Duodenal mucosa (tissue), 2 donors: ENCODE measurements at regions not wholly inside any gene's neighbourhood (a gene's known extent, or its start where the extent isn't known, plus 50 kb on each side); places are given as distances from the start of the nearest gene placed in this dataset.
"Not testable (repeated sequence)": the region's sequence is repeated elsewhere in the genome, so short reads cannot be mapped to it uniquely, and the experiment has no call there.

ENCODE experiments used
- H3K27ac ChIP-seq: one replicate; pipeline ENCODE4 v1.7.0; 2013; ENCODE audit warnings: low read depth, low read length
- H3K27me3 ChIP-seq, 2 donors: one replicate each; pipeline ENCODE4 v1.7.0; 2013; ENCODE audit warnings: low read length in 2 of 2, control low read depth in 1 of 2; ENCODE audit not compliant: insufficient read depth in 2 of 2, control insufficient read depth in 1 of 2
- H3K36me3 ChIP-seq, 2 donors: one replicate each; pipeline ENCODE4 v1.7.0; 2013; ENCODE audit warnings: low read length in 2 of 2, control low read depth in 1 of 2; ENCODE audit not compliant: insufficient read depth in 2 of 2, control insufficient read depth in 1 of 2
- H3K4me1 ChIP-seq, 2 donors: one replicate each; pipeline ENCODE4 v1.7.0; 2013; ENCODE audit warnings: low read length in 2 of 2, control low read depth in 1 of 2; ENCODE audit not compliant: insufficient read depth in 2 of 2, control insufficient read depth in 1 of 2
- H3K4me3 ChIP-seq, 2 donors: one replicate each; pipeline ENCODE4 v1.7.0; 2013; ENCODE audit warnings: low read length in 2 of 2, low read depth in 1 of 2
- H3K9ac ChIP-seq, 2 donors: one replicate each; pipeline ENCODE4 v1.7.0; 2013; ENCODE audit warnings: low read length in 2 of 2, low read depth in 1 of 2
- H3K9me3 ChIP-seq, 2 donors: one replicate each; pipeline ENCODE4 v1.7.0; 2013; ENCODE audit warnings: low read length in 2 of 2, control low read depth in 1 of 2; ENCODE audit not compliant: control insufficient read depth in 1 of 2

DNA sequence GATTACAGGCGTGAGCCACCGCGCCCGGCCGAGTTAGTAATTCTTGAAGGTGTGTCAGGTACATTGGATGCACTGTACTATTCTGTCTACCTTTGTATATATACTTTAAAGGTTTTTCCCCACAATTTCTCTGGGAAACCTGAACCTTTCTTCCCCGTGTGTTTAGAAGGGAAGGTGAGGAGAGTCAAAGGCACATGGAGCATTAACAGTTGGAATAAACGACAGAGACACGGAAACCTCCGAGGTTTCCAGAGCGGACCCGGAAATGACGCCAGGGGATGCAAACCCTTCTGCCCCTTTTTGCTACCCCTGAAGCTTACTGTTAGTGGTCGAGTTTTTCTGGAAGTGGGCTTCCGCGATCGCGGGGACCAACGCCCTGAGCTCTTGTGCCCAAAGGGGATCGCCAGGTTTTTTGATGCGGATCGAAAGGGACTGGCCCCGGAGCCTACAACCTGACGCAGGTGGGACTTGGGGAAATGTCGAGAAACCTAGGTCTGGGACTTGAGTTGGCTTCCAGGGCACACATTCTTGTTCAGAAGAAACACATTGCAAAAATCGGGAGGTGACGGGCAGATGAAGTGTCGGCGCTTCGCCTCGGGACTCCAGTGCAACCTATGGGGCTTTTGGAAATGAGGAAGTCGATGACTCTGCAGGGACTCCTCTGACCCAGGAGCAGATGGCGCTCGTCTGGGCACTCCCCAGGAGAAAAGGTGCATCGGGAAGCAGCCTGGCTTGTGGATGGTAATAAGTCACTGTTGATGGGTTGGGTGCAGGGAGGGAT is 218.2 kb downstream of the OR2B2 start:
- Histone ChIP-seq H3K9ac (peak overlapping the region; percentile 68 to 80), H3K27me3 (no peaks in the 10 kb centered on the region), H3K9me3 (no peaks in the 10 kb centered on the region), H3K4me1 (peaks cover 0 to 4% of the 10 kb centered on the region in 2 donors), H3K4me3 (peak overlapping the region; percentile 81 to 92), H3K27ac (no peak overlapping the region), H3K36me3 (no peaks in the 10 kb centered on the region)

DNA sequence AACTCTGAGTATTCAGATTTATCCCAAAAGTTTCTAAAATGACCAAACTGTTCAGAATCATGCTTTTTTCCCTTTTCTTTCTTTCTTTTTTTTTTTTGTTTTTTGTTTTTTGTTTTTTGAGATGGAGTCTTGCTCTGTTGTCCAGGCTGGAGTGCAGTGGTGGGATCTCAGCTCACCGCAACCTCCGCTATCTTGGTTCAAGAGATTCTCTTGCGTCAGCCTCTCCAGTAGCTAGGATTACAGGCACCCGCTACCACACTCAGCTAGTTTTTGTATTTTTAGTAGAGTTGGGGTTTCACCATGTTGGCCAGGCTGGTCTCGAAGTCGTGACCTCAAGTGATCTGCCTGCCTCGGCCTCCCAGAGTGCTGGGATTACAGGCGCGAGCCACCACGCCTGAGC is 219.2 kb upstream of the ZNF184 start:
- not testable (repeated sequence) for H3K27me3 ChIP-seq, H3K4me3 ChIP-seq, H3K9ac ChIP-seq, H3K9me3 ChIP-seq, H3K27ac ChIP-seq, H3K36me3 ChIP-seq
- H3K4me1 ChIP-seq: peaks cover 0 to 13% of the 10 kb centered on the region in 2 donors

DNA sequence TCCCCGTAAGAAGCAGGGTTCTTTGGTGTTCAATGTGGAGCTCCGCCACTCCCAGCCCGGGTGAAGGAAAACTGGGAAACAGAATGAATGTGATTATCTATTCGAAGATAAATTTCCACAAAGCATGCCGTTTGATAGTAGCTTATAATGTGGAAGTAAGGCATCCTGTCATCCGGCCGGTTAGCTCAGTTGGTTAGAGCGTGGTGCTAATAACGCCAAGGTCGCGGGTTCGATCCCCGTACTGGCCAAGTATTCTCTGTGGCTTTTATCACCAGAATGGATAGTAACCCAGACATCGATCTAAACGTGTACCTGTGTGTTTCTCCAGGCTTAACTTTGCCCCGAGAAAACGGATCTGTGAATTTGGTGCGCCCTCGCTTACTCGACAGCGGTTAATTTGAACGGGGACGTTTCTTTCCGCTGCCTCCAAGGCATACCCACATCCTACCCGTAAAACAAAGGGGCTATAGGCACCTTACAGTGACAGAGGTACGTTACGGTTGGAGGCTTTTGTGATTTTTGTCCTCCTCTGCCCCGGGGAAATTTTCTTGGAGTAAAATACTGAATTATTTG is 215.2 kb upstream of the ZNF184 start:
- H3K9ac ChIP-seq: peak overlapping the region; percentile 64 to 69
- H3K27me3 ChIP-seq: no peaks in the 10 kb centered on the region
- H3K36me3 ChIP-seq: no peaks in the 10 kb centered on the region
- no peak overlapping the region for H3K27ac ChIP-seq
- no peaks in the 10 kb centered on the region for H3K9me3 ChIP-seq
- peak overlapping the region; percentile 63 to 88 for H3K4me3 ChIP-seq
- H3K4me1 ChIP-seq: peaks cover 0 to 11% of the 10 kb centered on the region in 2 donors

DNA sequence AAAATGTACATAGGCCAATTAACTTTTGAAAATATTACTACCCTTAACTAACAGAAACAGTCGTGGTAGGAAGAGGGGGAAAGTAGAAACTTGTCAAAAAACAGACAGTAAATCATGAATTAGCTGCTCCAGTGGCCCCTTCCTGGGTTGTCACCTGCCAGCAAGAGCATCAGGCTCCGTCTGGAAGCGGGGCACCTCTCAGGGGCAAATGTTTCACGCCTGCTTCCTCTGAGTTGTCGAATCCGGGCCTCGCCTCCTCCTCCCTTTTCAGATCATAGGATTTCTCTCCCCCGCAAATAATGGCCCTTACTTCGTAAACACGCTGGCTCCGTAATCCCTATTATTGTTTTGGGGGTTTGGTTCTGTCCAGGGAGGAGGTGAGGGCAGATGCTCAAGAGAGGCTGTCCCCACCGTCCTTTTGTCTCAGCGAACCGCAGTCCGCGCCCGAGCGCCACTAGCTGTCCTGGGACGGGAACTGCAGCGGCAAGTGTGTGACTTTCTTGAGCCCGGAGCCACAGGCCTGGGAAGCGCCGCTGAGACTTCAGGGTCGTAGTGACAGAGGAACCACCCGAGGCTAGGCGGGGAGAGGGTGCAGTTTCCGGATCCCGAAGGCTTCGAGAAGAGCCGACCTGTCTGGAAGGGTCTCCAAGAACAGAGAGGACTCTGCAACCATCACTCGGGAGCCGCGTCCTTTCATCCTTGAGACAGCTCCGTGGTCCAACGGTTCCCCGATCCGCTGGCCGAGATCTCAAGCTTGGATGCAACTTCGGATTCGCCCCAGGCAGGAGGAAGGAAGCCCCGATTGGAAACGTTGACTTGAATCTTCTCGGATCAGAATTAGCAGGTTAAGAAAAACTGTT is 214.5 kb upstream of the ZNF184 start:
- Histone ChIP-seq H3K27me3 (peaks cover 3% of the 10 kb centered on the region in 2 donors), H3K4me1 (peaks cover 0 to 11% of the 10 kb centered on the region in 2 donors), H3K36me3 (no peaks in the 10 kb centered on the region), H3K27ac (peak overlapping the region; percentile 31), H3K9ac (peak overlapping the region; percentile 64 to 69), H3K4me3 (peak overlapping the region; percentile 63 to 88), H3K9me3 (no peaks in the 10 kb centered on the region)

DNA sequence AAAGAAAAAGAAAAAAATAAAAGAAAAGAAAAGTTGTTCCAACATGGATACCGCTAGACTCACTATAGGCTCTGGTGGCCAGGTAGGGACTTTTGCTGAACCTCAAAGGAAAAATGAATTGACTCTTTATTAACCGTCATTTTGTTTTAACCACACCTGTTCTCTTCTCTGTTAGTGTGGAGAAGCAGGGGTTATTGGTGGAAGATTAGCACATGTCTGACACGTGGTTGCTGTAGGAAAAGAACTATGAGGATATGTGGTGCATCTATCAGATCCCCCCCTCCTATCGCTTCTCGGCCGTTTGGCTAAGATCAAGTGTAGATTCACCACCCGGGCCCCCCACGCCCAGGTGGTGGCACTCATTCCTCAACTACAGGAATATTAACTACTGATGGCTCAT is 212.4 kb upstream of the ZNF184 start:
- Histone ChIP-seq H3K9ac (no peak overlapping the region), H3K27me3 (peaks cover 17 to 23% of the 10 kb centered on the region in 2 donors), H3K9me3 (no peaks in the 10 kb centered on the region), H3K27ac (no peak overlapping the region), H3K4me3 (no peak overlapping the region), H3K4me1 (peaks cover 0 to 11% of the 10 kb centered on the region in 2 donors), H3K36me3 (no peaks in the 10 kb centered on the region)

DNA sequence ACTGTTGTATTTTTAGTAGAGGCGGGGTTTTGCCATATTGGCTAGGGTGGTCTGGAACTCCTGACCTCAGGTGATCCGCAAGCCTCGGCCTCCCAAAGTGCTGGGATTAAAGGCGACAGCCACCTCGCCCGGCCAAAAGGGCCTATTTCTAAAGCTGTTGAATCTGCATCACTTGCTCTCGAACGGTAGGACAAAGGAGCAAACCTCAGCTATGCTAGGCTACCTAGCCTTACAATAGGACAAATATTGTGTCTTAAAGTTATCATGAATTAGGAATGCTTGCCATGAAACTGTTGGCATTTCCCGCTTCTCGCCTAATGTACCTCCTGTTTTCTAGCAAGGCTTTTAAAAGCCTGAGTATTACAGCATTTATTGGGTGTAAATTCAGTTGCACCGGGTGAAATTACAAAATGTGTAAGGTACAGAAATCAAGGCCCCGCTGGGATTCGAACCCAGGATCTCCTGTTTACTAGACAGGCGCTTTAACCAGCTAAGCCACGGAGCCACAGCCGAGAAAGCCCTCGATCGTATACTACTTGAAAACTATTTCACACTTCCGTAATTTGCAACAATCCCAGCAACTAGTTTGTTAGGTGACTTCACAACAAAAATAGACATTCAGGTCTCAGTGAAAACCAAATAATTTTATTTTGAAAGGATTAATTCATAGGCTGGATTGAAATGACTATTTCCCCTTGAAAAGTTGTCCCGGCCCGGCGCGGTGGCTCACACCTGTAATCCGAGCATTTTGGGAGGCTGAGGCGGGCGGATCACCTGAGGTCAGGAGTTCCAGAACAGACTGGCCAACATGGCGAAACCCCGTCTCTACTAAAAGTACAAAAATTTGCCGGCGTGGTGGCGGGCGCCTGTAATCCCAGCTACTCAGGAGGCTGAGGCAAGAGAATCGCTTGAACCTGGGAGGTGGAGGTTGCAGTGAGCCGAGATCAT is 211.6 kb upstream of the ZNF184 start:
- Histone ChIP-seq H3K27ac (no peak overlapping the region), H3K9ac (no peak overlapping the region), H3K36me3 (no peaks in the 10 kb centered on the region), H3K4me3 (no peak overlapping the region), H3K9me3 (no peaks in the 10 kb centered on the region), H3K27me3 (peaks cover 24 to 30% of the 10 kb centered on the region in 2 donors), H3K4me1 (peaks cover 0 to 11% of the 10 kb centered on the region in 2 donors)

DNA sequence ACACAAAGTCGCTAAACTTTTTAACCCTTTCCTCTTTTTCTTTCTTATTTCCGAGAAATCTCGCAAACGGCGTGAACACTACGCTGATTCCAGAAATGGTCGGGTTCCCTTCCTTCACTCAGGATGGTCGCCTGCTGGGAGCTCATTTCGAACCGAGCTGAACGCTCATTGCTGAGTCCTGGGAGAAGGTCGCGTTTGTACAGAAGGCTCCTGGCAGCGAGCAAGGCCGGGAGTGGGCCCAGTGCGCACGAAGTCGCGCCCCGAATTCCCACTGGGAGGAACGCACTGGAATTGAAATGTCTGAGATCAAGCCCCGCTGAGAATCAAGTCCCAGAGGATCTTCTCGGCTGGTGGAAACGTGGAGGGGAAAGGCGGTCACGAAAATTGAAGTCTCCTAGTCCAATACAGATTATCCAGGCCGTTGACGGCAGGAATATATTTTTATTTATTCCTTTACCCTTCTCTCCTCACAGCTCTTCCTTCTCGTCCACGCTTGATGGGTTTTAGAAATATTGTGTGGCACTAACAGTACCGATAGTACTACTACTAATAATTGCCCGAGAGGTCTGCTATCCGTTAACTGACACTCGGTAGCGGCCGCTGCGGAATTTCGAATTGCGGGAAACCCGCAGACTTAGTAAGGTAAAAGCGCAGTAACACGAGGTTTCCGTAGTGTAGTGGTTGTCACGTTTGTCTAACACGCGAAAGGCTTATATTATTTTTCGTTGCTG is 207.2 kb upstream of the ZNF184 start:
- Histone ChIP-seq H3K27ac (no peak overlapping the region), H3K27me3 (peaks cover 24 to 32% of the 10 kb centered on the region in 2 donors), H3K4me3 (no peak overlapping the region)

DNA sequence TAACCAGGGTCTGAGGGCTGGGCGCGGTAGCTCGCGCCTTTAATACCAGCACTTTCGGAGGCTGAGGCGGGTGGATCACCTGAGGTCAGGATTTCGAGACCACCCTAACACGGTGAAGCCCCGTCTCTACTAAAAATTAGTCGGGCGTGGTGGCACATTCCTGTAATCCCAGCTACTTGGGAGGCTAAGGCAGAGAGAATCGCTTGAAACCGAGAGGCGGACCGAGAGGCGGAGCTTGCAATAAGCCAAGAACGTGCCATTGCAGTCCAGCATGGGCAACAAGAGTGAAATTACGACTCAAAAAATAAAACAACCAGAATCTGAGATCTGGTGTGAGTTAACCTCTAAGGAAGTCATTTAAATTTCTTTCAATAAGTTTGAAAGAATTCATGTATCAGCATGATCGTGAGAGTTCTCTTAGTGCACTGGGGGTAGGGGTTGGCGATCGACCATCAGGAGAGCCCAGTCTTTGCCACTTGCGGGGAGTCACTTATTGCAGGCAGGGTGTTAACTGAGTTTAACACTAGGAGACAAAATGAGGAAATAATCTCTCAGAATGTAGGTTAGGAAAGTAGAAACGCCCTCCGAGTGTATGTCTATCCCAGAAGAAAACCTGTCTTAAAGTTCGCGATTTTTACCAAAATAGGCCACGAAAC is 206.5 kb upstream of the ZNF184 start:
- H3K4me3 ChIP-seq: no peak overlapping the region
- no peak overlapping the region for H3K9ac ChIP-seq
- H3K36me3 ChIP-seq: no peaks in the 10 kb centered on the region
- no peak overlapping the region for H3K27ac ChIP-seq
- H3K27me3 ChIP-seq: peaks cover 24 to 32% of the 10 kb centered on the region in 2 donors
- no peaks in the 10 kb centered on the region for H3K9me3 ChIP-seq
- no peaks in the 10 kb centered on the region for H3K4me1 ChIP-seq

More for the DNA sequence above, 207.2 kb upstream of the ZNF184 start:
- no peak overlapping the region for H3K9ac ChIP-seq
- H3K9me3 ChIP-seq: no peaks in the 10 kb centered on the region
- no peaks in the 10 kb centered on the region for H3K4me1 ChIP-seq
- H3K36me3 ChIP-seq: no peaks in the 10 kb centered on the region

DNA sequence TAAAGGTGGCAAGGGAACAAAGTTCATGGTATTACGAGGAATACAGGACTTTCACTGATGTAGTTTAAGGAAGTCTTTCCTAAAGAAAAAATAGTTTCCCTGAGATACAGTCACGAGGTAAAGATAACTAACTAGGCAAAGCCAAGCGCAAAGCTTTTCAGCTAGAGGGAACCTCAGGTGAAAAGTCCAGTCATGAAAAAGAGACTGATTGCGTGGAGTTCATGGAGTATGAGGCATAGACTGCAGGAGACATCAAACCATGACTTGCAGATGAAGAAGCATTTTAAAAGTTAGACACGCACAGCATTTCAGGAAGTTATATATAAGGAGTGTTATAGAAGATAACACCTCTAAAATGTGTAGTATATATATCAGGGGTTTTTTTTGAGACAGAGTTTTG is 205.6 kb upstream of the ZNF184 start:
- Histone ChIP-seq H3K4me1 (no peaks in the 10 kb centered on the region), H3K27ac (no peak overlapping the region), H3K9me3 (no peaks in the 10 kb centered on the region), H3K9ac (no peak overlapping the region), H3K36me3 (no peaks in the 10 kb centered on the region), H3K27me3 (peaks cover 29 to 32% of the 10 kb centered on the region in 2 donors), H3K4me3 (no peak overlapping the region)
